ENCODE measurements at regions not wholly inside any gene's neighbourhood (a gene's known extent, or its start where the extent isn't known, plus 50 kb on each side); places are given as distances from the start of the nearest gene placed in this dataset.

- H3K9ac ChIP-seq (ENCODE audit: low read depth in 2 of 2, low read length in 2 of 2), result no peak overlapping the region
- intact Hi-C loops (cut with DNase I), result no loop called here
- TF ChIP-seq CTCF (IDR thresholded peaks at IDR 0.05), result no peak
Observed at GRCh38 chr5:174284873-174285272, 239.4 kb downstream of the NSG2 start.

GRCh38 chr5:174287761-174288160, 242.3 kb downstream of the NSG2 start:
- no peak overlapping the region for H3K9ac ChIP-seq (ENCODE audit: low read depth in 2 of 2, low read length in 2 of 2)
- no peaks in the 10 kb centered on the region for H3K9me3 ChIP-seq
- H3K4me1 ChIP-seq, result no peaks in the 10 kb centered on the region
- DNase-seq, result no peak
- H3K36me3 ChIP-seq, result no peaks in the 10 kb centered on the region
- no peaks in the 10 kb centered on the region for H3K27me3 ChIP-seq
- intact Hi-C loops (cut with DNase I), result no loop called here
- H3K4me3 ChIP-seq, result no peak overlapping the region
- no peak for TF ChIP-seq CTCF (IDR thresholded peaks at IDR 0.05)
- no peak overlapping the region for H3K27ac ChIP-seq

More at GRCh38 chr5:174284873-174285272, 239.4 kb downstream of the NSG2 start:
- Histone ChIP-seq H3K9me3 (no peaks in the 10 kb centered on the region), H3K27ac (no peak overlapping the region), H3K4me3 (no peak overlapping the region), H3K4me1 (no peaks in the 10 kb centered on the region), H3K27me3 (no peaks in the 10 kb centered on the region), H3K36me3 (no peaks in the 10 kb centered on the region)
- DNase-seq, result no peak

- Histone ChIP-seq H3K9ac (ENCODE audit: low read depth in 2 of 2, low read length in 2 of 2) (no peak overlapping the region), H3K36me3 (no peaks in the 10 kb centered on the region), H3K4me1 (no peaks in the 10 kb centered on the region), H3K27ac (no peak overlapping the region), H3K27me3 (no peaks in the 10 kb centered on the region), H3K9me3 (no peaks in the 10 kb centered on the region), H3K4me3 (no peak overlapping the region)
- intact Hi-C loops (cut with DNase I), result no loop called here
- no peak for TF ChIP-seq CTCF (IDR thresholded peaks at IDR 0.05)
- no peak for DNase-seq
Observed at GRCh38 chr5:174288439-174288838, 242.9 kb downstream of the NSG2 start.

GRCh38 chr5:174291162-174291561, 245.7 kb downstream of the NSG2 start:
- H3K9ac ChIP-seq (ENCODE audit: low read depth in 2 of 2, low read length in 2 of 2), result no peak overlapping the region
- intact Hi-C loops (cut with DNase I), result no loop called here
- H3K36me3 ChIP-seq, result no peaks in the 10 kb centered on the region
- H3K27me3 ChIP-seq, result no peaks in the 10 kb centered on the region
- no peak overlapping the region for H3K4me3 ChIP-seq
- no peak for TF ChIP-seq CTCF (IDR thresholded peaks at IDR 0.05)
- no peak overlapping the region for H3K27ac ChIP-seq
- H3K4me1 ChIP-seq, result no peaks in the 10 kb centered on the region
- DNase-seq, result no peak
- no peaks in the 10 kb centered on the region for H3K9me3 ChIP-seq

GRCh38 chr5:174292348-174292747, 246.8 kb downstream of the NSG2 start:
- H3K27ac ChIP-seq, result no peak overlapping the region
- H3K9ac ChIP-seq (ENCODE audit: low read depth in 2 of 2, low read length in 2 of 2), result no peak overlapping the region
- H3K9me3 ChIP-seq, result no peaks in the 10 kb centered on the region
- H3K4me3 ChIP-seq, result no peak overlapping the region
- no peak for DNase-seq
- H3K27me3 ChIP-seq, result no peaks in the 10 kb centered on the region
- no peak for TF ChIP-seq CTCF (IDR thresholded peaks at IDR 0.05)
- no peaks in the 10 kb centered on the region for H3K36me3 ChIP-seq
- intact Hi-C loops (cut with DNase I), result no loop called here
- H3K4me1 ChIP-seq, result no peaks in the 10 kb centered on the region

GRCh38 chr5:174293006-174293405, 247.5 kb downstream of the NSG2 start:
- TF ChIP-seq CTCF (IDR thresholded peaks at IDR 0.05), result no peak
- intact Hi-C loops (cut with DNase I), result no loop called here
- no peak for DNase-seq
- Histone ChIP-seq H3K27ac (no peak overlapping the region), H3K36me3 (no peaks in the 10 kb centered on the region), H3K4me1 (no peaks in the 10 kb centered on the region), H3K27me3 (no peaks in the 10 kb centered on the region), H3K9ac (ENCODE audit: low read depth in 2 of 2, low read length in 2 of 2) (no peak overlapping the region), H3K4me3 (no peak overlapping the region), H3K9me3 (no peaks in the 10 kb centered on the region)
